ENCODE measurements at regions not wholly inside any gene's neighbourhood (a gene's known extent, or its start where the extent isn't known, plus 50 kb on each side); places are given as distances from the start of the nearest gene placed in this dataset.

- TF ChIP-seq CTCF (IDR thresholded peaks at IDR 0.05 in 2 of 3, conservative IDR thresholded peaks at IDR 0.05 in 1 of 3; ENCODE audit: borderline replicate concordance in 1 of 3, insufficient read depth in 1 of 3, low read depth in 2 of 3, low read length in 2 of 3): no peak
- TF ChIP-seq EZH2 (IDR thresholded peaks at IDR 0.05): no peak
- TF ChIP-seq ZNF274 (IDR thresholded peaks at IDR 0.05; ENCODE audit: low read depth, low read length): no peak
- no peak for TF ChIP-seq POLR2A (IDR thresholded peaks at IDR 0.05; ENCODE audit: borderline replicate concordance, extremely low read depth, insufficient read depth, insufficient read length)
- TF ChIP-seq POLR2AphosphoS5 (IDR thresholded peaks at IDR 0.05; ENCODE audit: low read depth, low read length): no peak
- TF ChIP-seq SIN3A (IDR thresholded peaks at IDR 0.05; ENCODE audit: low read depth): no peak
- no peak for TF ChIP-seq TCF7L2 (IDR thresholded peaks at IDR 0.05; ENCODE audit: borderline replicate concordance, extremely low read depth, insufficient read depth, insufficient read length)
- no peak for TF ChIP-seq CEBPB (IDR thresholded peaks at IDR 0.05; ENCODE audit: low read depth)
- TF ChIP-seq ZBTB33 (IDR thresholded peaks at IDR 0.05; ENCODE audit: extremely low read depth, insufficient replicate concordance, low read length): no peak
These were observed 160.2 kb upstream of the NDUFV2 start for GRCh38 chr18:8942021-8942908.

Data from HCT116 (cell line).